ENCODE measurements at regions not wholly inside any gene's neighbourhood (a gene's known extent, or its start where the extent isn't known, plus 50 kb on each side); places are given as distances from the start of the nearest gene placed in this dataset.

GRCh38 chr10:128825626-128826025 is 641.4 kb upstream of the MGMT start:
- no peaks in the 10 kb centered on the region for H3K9me3 ChIP-seq
- H3K4me1 ChIP-seq: no peaks in the 10 kb centered on the region
- intact Hi-C loops (cut with DNase I; ENCODE audit: low total_unique reads): no loop called here
- H3K27ac ChIP-seq: no peak overlapping the region
- H3K4me3 ChIP-seq: no peak overlapping the region
- no peaks in the 10 kb centered on the region for H3K27me3 ChIP-seq
- no peak for DNase-seq
- TF ChIP-seq POLR2A (IDR thresholded peaks at IDR 0.05) (no peak), CTCF (IDR thresholded peaks at IDR 0.05) (no peak)
- H3K36me3 ChIP-seq: no peaks in the 10 kb centered on the region

- intact Hi-C loops (cut with DNase I; ENCODE audit: low total_unique reads): no loop called here
- Histone ChIP-seq H3K4me3 (no peak overlapping the region), H3K9me3 (no peaks in the 10 kb centered on the region), H3K4me1 (no peaks in the 10 kb centered on the region), H3K27ac (no peak overlapping the region), H3K27me3 (no peaks in the 10 kb centered on the region), H3K36me3 (no peaks in the 10 kb centered on the region)
- no peak for TF ChIP-seq POLR2A (IDR thresholded peaks at IDR 0.05)
- TF ChIP-seq CTCF (IDR thresholded peaks at IDR 0.05): no peak
- no peak for DNase-seq
These were observed 633.4 kb upstream of the MGMT start for GRCh38 chr10:128833671-128834070.

- Histone ChIP-seq H3K9me3 (no peaks in the 10 kb centered on the region), H3K27me3 (no peaks in the 10 kb centered on the region), H3K4me1 (no peaks in the 10 kb centered on the region), H3K36me3 (no peaks in the 10 kb centered on the region), H3K4me3 (no peak overlapping the region), H3K27ac (no peak overlapping the region)
- TF ChIP-seq CTCF (IDR thresholded peaks at IDR 0.05) (no peak), POLR2A (IDR thresholded peaks at IDR 0.05) (no peak)
- intact Hi-C loops (cut with DNase I; ENCODE audit: low total_unique reads): no loop called here
- no peak for DNase-seq
These were observed 631.7 kb upstream of the MGMT start for GRCh38 chr10:128835361-128835760.

GRCh38 chr10:128837478-128837877 is 629.6 kb upstream of the MGMT start:
- DNase-seq: no peak
- Histone ChIP-seq H3K4me1 (no peaks in the 10 kb centered on the region), H3K4me3 (no peak overlapping the region), H3K27me3 (no peaks in the 10 kb centered on the region), H3K27ac (no peak overlapping the region), H3K36me3 (no peaks in the 10 kb centered on the region), H3K9me3 (no peaks in the 10 kb centered on the region)
- intact Hi-C loops (cut with DNase I; ENCODE audit: low total_unique reads): no loop called here
- TF ChIP-seq CTCF (IDR thresholded peaks at IDR 0.05): no peak
- no peak for TF ChIP-seq POLR2A (IDR thresholded peaks at IDR 0.05)

- no peak for DNase-seq
- H3K27me3 ChIP-seq: no peaks in the 10 kb centered on the region
- no peak for TF ChIP-seq POLR2A (IDR thresholded peaks at IDR 0.05)
- TF ChIP-seq CTCF (IDR thresholded peaks at IDR 0.05): no peak
- intact Hi-C loops (cut with DNase I; ENCODE audit: low total_unique reads): no loop called here
- H3K4me1 ChIP-seq: no peaks in the 10 kb centered on the region
- H3K27ac ChIP-seq: no peak overlapping the region
- H3K4me3 ChIP-seq: no peak overlapping the region
- no peaks in the 10 kb centered on the region for H3K36me3 ChIP-seq
- no peaks in the 10 kb centered on the region for H3K9me3 ChIP-seq
These were observed 627.9 kb upstream of the MGMT start for GRCh38 chr10:128839134-128839533.

Data from uterus (tissue), 3 donors.